ENCODE measurements at regions not wholly inside any gene's neighbourhood (a gene's known extent, or its start where the extent isn't known, plus 50 kb on each side); places are given as distances from the start of the nearest gene placed in this dataset.

DNA sequence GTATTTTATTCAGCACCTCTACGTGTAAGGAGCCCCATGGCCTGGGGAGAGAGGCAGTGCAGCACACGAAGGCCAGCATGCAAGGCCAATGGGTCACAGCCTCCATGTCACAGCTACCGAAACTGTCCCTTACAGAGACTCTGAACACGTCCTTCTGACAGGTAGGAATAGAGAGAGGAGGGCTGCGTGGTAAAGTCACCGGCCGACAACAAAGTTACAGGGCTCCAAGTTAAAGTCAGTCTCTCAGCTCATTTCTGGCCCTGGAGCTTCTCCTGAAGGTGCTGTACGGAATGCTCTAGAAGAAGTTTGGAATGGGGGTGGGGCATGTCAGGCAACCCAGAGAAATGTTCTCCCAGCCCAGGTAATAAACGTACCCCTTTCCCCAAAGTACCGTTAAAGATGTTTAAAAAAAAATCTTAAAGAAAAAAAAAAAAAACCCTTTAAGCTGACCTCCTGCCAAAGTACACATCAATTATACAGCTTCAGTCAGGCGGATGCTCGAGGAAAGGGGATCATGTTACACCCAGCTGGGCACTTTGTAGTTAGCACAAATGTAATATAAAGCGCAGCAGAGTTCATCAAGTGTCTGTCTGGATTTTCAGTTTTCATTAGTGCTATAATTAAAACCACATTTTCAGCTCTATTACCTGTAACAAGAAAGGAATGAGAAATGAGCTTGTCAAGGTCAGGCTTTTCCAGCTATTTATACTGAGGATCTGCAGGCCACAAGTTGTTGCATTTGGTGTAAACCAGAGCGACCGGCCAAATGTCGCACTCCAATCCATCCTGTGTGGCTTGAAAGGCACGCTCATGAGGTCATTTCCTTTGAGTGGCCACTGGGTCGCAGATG, 53.3 kb upstream of the CDKN3 start (continued):
- TF ChIP-seq, protein P1, sequence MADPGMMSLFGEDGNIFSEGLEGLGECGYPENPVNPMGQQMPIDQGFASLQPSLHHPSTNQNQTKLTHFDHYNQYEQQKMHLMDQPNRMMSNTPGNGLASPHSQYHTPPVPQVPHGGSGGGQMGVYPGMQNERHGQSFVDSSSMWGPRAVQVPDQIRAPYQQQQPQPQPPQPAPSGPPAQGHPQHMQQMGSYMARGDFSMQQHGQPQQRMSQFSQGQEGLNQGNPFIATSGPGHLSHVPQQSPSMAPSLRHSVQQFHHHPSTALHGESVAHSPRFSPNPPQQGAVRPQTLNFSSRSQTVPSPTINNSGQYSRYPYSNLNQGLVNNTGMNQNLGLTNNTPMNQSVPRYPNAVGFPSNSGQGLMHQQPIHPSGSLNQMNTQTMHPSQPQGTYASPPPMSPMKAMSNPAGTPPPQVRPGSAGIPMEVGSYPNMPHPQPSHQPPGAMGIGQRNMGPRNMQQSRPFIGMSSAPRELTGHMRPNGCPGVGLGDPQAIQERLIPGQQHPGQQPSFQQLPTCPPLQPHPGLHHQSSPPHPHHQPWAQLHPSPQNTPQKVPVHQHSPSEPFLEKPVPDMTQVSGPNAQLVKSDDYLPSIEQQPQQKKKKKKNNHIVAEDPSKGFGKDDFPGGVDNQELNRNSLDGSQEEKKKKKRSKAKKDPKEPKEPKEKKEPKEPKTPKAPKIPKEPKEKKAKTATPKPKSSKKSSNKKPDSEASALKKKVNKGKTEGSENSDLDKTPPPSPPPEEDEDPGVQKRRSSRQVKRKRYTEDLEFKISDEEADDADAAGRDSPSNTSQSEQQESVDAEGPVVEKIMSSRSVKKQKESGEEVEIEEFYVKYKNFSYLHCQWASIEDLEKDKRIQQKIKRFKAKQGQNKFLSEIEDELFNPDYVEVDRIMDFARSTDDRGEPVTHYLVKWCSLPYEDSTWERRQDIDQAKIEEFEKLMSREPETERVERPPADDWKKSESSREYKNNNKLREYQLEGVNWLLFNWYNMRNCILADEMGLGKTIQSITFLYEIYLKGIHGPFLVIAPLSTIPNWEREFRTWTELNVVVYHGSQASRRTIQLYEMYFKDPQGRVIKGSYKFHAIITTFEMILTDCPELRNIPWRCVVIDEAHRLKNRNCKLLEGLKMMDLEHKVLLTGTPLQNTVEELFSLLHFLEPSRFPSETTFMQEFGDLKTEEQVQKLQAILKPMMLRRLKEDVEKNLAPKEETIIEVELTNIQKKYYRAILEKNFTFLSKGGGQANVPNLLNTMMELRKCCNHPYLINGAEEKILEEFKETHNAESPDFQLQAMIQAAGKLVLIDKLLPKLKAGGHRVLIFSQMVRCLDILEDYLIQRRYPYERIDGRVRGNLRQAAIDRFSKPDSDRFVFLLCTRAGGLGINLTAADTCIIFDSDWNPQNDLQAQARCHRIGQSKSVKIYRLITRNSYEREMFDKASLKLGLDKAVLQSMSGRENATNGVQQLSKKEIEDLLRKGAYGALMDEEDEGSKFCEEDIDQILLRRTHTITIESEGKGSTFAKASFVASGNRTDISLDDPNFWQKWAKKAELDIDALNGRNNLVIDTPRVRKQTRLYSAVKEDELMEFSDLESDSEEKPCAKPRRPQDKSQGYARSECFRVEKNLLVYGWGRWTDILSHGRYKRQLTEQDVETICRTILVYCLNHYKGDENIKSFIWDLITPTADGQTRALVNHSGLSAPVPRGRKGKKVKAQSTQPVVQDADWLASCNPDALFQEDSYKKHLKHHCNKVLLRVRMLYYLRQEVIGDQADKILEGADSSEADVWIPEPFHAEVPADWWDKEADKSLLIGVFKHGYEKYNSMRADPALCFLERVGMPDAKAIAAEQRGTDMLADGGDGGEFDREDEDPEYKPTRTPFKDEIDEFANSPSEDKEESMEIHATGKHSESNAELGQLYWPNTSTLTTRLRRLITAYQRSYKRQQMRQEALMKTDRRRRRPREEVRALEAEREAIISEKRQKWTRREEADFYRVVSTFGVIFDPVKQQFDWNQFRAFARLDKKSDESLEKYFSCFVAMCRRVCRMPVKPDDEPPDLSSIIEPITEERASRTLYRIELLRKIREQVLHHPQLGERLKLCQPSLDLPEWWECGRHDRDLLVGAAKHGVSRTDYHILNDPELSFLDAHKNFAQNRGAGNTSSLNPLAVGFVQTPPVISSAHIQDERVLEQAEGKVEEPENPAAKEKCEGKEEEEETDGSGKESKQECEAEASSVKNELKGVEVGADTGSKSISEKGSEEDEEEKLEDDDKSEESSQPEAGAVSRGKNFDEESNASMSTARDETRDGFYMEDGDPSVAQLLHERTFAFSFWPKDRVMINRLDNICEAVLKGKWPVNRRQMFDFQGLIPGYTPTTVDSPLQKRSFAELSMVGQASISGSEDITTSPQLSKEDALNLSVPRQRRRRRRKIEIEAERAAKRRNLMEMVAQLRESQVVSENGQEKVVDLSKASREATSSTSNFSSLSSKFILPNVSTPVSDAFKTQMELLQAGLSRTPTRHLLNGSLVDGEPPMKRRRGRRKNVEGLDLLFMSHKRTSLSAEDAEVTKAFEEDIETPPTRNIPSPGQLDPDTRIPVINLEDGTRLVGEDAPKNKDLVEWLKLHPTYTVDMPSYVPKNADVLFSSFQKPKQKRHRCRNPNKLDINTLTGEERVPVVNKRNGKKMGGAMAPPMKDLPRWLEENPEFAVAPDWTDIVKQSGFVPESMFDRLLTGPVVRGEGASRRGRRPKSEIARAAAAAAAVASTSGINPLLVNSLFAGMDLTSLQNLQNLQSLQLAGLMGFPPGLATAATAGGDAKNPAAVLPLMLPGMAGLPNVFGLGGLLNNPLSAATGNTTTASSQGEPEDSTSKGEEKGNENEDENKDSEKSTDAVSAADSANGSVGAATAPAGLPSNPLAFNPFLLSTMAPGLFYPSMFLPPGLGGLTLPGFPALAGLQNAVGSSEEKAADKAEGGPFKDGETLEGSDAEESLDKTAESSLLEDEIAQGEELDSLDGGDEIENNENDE (IDR thresholded peaks at IDR 0.05; ENCODE audit: insufficient replicate concordance, low read length) = no peak
- no peak for TF ChIP-seq SIRT6 (IDR thresholded peaks at IDR 0.05; ENCODE audit: low read length)
- no peak for TF ChIP-seq RBBP5 (IDR thresholded peaks at IDR 0.05; ENCODE audit: borderline replicate concordance, low read depth, low read length)
- no peak for TF ChIP-seq TAF7 (optimal IDR thresholded peaks at IDR 0.05; ENCODE audit: borderline replicate concordance, low read depth, low read length)
